ENCODE measurements at regions not wholly inside any gene's neighbourhood (a gene's known extent, or its start where the extent isn't known, plus 50 kb on each side); places are given as distances from the start of the nearest gene placed in this dataset.

DNA sequence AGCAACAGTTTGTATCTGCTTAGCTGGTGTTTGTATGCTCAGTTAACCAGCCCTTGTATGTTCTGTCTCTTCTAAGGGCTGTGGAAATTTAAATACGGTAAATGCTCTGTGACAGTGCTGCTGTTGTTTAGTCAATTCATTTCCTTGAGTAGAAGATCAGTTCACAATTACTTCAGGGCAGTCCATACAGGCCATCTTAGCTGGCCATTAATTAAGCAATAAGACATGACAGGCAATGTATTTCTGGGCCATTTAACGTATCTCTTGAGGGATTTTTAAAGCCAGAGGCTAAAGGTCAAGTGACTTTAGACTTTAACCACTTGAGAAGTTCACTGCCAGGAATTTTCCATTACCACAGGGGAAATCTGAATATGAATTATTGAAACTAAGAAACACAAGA, 351.8 kb downstream of the ZIC1 start:
- no peak for DNase-seq

DNA sequence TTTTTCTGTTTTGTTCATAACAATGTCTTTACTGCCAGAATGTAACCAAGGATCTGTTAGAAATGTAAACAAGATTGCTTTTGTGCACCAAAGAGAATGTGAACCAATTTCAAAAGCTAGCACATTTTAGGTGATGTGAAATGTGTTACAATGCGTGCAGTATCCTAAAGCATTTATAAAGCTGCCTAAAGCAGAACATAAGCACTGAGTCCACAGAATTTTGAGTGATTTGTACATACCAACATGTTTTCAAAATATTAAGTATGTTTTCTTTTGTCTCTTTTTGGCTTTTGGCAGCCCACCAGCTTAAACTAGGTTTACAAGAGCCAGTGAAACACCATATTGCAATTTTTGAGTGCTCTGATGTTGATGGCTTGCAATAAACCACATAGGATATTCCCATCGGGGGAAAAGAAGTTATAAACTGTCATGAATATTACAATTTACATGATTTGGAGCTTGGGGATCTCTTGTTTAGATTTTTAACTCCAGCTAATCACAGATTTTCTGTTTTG, 364.0 kb downstream of the ZIC1 start:
- DNase-seq: no peak

- no peak for DNase-seq
Measured at GRCh38 chr3:147775411-147775810, 366.2 kb downstream of the ZIC1 start.

DNA sequence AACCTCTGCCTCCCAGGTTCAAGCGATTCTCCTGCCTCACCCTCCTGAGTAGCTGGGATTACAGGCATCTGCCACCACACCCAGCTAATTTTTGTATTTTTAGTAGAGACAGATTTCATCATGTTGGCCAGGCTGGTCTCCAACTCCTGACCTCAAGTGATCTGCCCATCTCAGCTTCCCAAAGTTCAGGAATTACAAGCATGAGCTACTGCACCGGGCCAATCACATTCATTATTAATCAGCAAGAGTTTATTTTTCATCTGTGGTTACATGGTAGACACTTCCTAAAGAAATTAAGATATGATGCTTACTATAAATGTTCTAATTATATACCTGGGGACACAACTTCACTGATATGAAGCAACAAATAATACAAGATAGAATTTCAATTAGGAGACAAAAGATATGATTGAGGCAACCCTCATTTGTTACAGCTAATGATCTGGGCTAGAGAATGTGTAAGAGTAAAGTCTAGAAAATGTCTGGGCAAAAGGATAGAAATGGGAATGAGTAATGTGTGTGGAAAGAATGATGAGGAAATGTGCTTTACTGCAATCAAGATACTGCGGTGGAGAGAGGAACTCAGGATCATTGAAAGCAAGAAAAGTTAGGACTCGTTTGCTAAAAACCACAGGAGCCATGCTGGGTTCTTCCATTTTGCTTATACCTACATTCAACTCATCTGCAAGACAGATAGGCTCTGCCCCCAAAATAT, 366.8 kb downstream of the ZIC1 start:
- no peak for DNase-seq

GRCh38 chr3:147793841-147794240, 384.7 kb downstream of the ZIC1 start:
- DNase-seq: no peak

DNA sequence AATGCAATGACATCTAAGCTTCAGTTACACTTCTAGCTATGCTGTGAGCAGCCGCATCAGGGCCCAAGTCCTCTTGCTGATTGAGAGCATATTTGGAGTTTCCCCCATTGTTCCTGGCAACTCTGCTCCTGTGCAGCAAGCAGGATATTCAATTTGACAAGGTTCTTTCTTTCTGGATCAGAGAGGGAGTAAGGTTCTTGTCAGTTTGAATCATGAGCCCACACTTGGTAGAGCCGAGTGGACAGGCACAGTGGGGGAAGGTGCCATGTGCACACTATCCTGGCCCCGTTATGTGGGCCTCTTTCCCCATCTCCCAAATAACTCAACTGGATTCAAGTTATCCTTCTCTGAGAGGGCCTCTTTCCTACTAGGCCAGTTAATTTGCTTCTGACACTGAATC, 385.4 kb downstream of the ZIC1 start:
- DNase-seq: no peak

DNA sequence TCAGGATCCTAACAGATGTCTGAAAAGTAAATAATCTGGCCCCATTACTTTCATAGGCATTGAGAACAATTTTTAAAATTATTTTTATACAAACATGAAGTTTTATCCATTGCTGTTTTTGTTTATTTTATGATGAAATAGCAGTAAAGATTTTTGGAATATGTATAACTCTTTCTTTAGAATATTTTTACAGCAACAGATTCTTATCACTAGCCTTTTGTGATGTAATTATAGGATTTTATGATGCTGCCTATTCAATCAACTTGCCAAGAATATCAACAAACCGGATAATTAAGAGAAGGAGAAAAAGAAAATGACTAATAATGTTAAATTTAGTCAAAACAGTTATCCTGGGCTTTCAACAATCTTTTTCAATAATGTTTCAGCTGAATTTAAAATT, 386.3 kb downstream of the ZIC1 start:
- no peak for DNase-seq

DNA sequence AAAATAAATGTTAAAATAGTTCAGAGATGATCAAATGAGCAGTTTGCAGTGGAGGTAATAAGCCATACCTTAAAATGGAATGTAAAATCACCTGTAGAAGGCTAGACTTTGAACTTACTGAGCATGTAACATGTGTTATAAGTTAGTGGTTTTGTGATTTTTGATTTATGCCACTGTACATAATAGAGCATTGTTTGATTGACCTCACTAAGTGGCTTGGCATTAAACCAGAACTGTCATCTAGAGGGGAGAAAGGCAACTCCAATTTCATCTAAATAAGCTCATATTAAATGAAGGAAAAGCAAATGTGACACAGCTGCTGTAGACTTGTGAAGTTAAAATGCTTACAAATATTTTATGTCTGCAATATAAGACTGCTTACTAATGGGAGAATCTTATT, 387.9 kb downstream of the ZIC1 start:
- no peak for DNase-seq

DNA sequence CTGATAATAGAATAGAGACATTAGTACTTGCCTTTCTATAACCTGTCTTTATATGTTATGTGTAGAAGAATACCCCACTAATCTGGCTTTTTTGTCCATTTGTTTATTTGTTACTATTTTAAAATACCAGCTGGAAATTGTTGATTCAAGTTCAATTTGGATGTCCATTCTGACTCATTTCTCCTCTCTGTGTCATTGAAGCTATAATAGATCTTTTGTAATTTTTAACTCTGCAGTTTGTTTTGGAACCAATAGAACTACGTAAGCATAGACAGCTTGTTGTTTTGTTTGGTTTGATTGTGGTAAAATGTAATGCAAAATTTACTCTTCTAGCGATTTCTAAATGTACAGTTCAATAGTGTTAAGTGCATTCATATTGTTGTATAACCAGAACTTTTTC, 390.4 kb downstream of the ZIC1 start:
- no peak for DNase-seq

DNA sequence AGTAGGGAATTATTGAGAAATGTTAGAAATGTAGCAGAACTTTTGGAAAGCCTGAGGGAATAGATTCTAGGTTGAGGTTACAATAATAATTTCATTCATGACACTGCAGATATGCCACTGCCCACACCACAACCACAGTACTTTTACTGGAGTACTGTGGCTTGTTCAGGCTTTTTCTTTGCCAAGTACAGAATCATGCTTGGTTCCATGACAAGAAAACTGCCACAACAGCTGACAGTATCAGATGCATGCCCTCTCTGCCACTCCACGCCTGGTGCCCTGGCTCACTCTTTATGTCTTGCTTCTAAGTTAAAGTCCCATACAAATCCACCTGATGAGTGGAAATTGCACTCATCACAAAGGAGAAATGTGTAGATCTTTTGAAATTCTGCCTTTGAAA, 398.6 kb downstream of the ZIC1 start:
- no peak for DNase-seq

GRCh38 chr3:147809206-147809605, 400.0 kb downstream of the ZIC1 start:
- no peak for DNase-seq

DNA sequence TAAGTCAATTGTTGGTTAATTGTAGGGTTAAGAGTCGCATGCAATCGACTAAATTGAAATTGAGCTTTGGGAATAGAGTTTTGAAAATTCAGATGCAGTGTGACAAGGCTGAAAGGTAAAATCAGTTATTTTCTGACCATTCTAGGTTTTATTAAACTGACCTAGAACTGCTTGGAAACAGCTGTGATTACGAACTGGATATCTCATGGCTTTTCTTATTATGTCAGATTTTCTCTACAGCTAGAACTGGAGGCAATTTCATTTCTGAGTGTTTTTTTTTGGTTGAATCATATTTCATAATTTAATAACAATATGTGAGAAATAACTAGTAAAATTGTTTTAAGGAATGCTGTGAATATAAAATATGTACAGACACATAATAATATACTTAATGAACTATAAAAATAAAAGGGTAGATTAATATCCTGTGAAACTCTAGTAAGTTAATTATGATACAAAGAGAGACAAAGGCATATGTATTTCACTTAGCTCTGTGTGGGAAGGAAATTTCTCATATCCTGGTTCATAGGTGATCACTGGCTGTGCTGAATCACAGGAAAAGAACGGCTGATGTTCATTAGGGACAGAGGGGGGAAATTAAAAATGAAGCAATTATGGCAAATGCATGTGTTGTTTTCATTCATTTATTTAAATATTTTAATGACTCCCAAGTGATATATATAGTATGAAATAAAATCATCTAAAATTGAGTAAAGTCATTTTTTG, 403.2 kb downstream of the ZIC1 start:
- DNase-seq: no peak

DNA sequence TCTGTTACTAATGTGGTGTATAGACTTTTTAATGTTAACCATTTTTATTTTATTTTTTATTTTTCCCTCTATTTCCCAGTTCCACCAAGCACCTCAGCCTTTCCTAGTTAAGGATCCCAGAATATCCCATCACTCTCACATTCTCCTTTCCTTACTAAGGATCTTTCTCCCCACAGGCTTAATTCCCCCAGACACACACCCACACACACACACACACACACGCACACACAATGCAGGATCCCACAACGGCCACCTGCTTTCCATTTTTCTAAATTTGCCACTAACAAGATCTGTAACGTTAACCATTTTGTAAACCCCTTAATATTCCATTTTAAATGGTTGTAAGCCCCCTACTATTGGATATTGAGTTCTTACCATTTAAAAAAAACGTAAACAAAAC, 404.1 kb downstream of the ZIC1 start:
- DNase-seq: no peak

GRCh38 chr3:147816752-147817151, 407.6 kb downstream of the ZIC1 start:
- DNase-seq: no peak

GRCh38 chr3:147832611-147833010, 423.4 kb downstream of the ZIC1 start:
- DNase-seq: no peak

- no peak for DNase-seq
Measured at GRCh38 chr3:147836330-147836729, 427.2 kb downstream of the ZIC1 start.

GRCh38 chr3:147838652-147839051, 429.5 kb downstream of the ZIC1 start:
- no peak for DNase-seq

DNA sequence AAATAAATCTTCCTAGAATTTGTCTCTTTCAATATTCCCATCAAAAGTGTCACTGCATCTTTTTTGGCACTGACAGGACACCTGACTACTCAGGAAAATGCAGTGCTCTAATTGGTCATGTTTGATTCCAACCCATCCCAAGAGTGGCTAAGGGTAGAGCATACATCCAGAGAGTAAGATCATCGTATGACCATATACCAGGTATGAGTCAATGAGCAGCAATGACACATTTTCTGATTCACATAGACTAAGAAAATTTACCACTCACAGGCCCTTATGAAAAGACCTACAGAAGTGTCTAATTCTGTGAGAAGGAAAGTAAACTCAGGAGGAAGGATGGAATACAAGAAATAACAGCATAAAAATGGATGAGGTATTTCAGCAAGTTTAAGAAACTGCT, 434.2 kb downstream of the ZIC1 start:
- no peak for DNase-seq

- DNase-seq: no peak
Measured at GRCh38 chr3:147846293-147846692, 437.1 kb downstream of the ZIC1 start.

DNA sequence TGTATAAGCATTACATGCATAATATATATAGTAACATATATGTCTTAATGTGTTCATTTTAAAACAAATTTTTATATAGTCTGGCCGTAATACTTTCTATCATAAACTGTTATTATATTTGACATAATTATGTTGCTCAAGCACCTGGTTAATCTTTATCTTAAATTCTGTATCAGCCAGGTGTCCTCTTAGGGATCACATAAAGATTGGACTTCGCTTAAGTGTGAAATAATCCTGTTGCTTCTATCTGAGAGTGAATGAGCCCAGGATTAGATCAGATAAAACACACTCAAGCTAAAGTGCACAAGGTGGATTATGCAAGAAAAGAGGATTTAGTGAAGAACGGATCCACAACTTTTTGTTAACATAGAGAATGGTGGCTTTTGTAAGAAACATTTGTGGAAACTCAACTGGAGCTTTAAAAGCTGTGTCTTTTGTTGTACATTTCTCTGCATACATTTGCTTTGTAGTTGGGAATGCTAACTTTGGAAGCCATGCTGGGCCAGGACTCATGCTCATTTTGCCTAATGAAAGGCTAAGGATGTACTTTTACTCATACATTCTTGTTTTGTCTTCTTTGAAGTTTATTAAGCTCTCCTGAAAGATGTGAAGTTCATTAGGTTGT, 437.8 kb downstream of the ZIC1 start:
- DNase-seq: no peak

DNA sequence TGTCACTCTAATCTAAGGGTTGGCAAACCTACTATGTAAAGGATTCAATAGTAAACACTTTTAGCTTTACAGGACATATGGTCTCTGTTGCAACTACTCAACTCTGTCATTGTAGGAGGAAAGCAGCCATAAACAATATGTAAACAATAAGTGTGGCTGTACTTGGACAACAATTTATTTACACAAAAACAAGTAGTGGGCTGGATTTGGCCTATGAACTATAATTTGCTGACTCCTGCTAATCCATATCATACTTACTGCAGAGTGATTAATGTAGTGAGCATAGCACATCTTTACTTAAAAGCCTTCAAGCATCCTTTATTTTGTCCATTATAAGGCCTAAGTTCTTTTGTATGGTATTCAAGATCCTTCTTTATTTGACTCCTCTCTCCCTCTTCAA, 441.9 kb downstream of the ZIC1 start:
- no peak for DNase-seq

GRCh38 chr3:147854542-147854941, 445.4 kb downstream of the ZIC1 start:
- DNase-seq: no peak

DNA sequence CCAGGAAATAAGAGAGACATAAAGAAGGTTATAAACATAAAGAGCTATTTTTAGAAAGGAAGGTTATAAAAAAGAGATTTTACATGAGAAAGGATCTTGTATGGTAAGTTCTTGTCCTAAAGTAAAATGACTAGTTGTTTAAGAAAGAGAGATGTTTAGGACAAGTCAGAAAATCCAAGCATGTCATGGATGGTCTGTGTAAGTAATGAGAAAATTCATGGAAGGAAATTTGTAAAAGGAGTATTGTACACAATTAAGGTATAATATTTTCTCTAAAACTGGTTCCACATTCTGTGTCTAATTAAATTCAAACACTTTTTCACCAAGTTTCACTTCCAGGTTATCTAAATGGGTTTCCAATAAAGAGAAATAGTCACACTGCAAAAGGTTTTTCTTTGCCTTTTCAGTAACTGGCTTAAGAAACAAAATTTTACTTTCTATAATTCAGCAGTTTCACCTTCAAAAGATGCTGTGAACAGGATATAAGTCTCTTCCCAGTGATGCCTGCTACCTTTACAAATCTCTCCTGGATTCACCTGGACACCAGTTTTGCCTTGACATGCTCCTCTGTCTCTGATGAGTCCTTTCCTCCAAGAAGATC, 455.7 kb downstream of the ZIC1 start:
- no peak for DNase-seq

- no peak for DNase-seq
Measured at GRCh38 chr3:147866561-147866960, 457.4 kb downstream of the ZIC1 start.
